HG03280 (cell line): ENCODE measurements at regions not wholly inside any gene's neighbourhood (a gene's known extent, or its start where the extent isn't known, plus 50 kb on each side); places are given as distances from the start of the nearest gene placed in this dataset.
A peak's percentile ranks its signal among the peaks of the same experiment; 100 is the strongest.
"Not testable (repeated sequence)": the region's sequence is repeated elsewhere in the genome, so short reads cannot be mapped to it uniquely, and the experiment has no call there.

ENCODE experiments used
- ATAC-seq: cut with Tn5 transposase; IDR thresholded peaks from one replicate; pipeline ENCODE4 v1.9.1; 2021; ENCODE audit warnings: mild to moderate bottlenecking, moderate library complexity; ENCODE audit not compliant: unreplicated experiment

GRCh38 chr22:25390297-25391240, 171.1 kb downstream of the CRYBB2 start:
- no peak for ATAC-seq

- no peak for ATAC-seq
These were observed 171.9 kb upstream of the GRK3 start for GRCh38 chr22:25392584-25392983.

- no peak for ATAC-seq
These were observed 171.2 kb upstream of the GRK3 start for GRCh38 chr22:25393121-25393805.

- ATAC-seq, result no peak
These were observed 169.0 kb upstream of the GRK3 start for GRCh38 chr22:25395468-25395867.

- no peak for ATAC-seq
These were observed 168.6 kb upstream of the GRK3 start for GRCh38 chr22:25395915-25396314.

GRCh38 chr22:25396615-25397200, 167.8 kb upstream of the GRK3 start:
- no peak for ATAC-seq

GRCh38 chr22:25397616-25398015, 166.9 kb upstream of the GRK3 start:
- no peak for ATAC-seq

- not testable (repeated sequence) for ATAC-seq
These were observed 165.8 kb upstream of the GRK3 start for GRCh38 chr22:25398591-25399062.

- no peak for ATAC-seq
These were observed 164.8 kb upstream of the GRK3 start for GRCh38 chr22:25399649-25400151.

GRCh38 chr22:25402160-25402500, 162.3 kb upstream of the GRK3 start:
- ATAC-seq, result no peak

- no peak for ATAC-seq
These were observed 161.8 kb upstream of the GRK3 start for GRCh38 chr22:25402501-25403283.

GRCh38 chr22:25403284-25403810, 161.1 kb upstream of the GRK3 start:
- ATAC-seq, result no peak

- ATAC-seq, result no peak
These were observed 160.5 kb upstream of the GRK3 start for GRCh38 chr22:25403811-25404471.

- no peak for ATAC-seq
These were observed 159.9 kb upstream of the GRK3 start for GRCh38 chr22:25404556-25404927.

GRCh38 chr22:25404928-25405816, 159.3 kb upstream of the GRK3 start:
- peak; percentile 61 for ATAC-seq

- ATAC-seq, result no peak
These were observed 158.5 kb upstream of the GRK3 start for GRCh38 chr22:25405841-25406509.

- ATAC-seq, result no peak
These were observed 157.8 kb upstream of the GRK3 start for GRCh38 chr22:25406510-25407210.
